Activated CD4-positive, alpha-beta T cell treated with anti-CD3 and anti-CD28 coated beads, Interleukin-2, amount 50 U/mL, for 48 hours (primary cell): ENCODE measurements at regions not wholly inside any gene's neighbourhood (a gene's known extent, or its start where the extent isn't known, plus 50 kb on each side); places are given as distances from the start of the nearest gene placed in this dataset.

Experiments used
- DNase-seq, 2 experiments: peaks; one replicate each; pipeline ENCODE4 v3.0.0-alpha.2; 2020

GRCh38 chr4:136198358-136198757 is 1333.9 kb downstream of the PCDH18 start:
- DNase-seq: no peak

- DNase-seq: no peak
Observed at GRCh38 chr4:136194962-136195361, 1337.3 kb downstream of the PCDH18 start.

- no peak for DNase-seq
Observed at GRCh38 chr4:136186650-136187049, 1345.6 kb downstream of the PCDH18 start.

- DNase-seq: no peak
Observed at GRCh38 chr4:136183513-136183912, 1348.8 kb downstream of the PCDH18 start.

- DNase-seq: no peak
Observed at GRCh38 chr4:136156947-136157346, 1375.3 kb downstream of the PCDH18 start.

- no peak for DNase-seq
Observed at GRCh38 chr4:136150046-136150445, 1382.2 kb downstream of the PCDH18 start.

GRCh38 chr4:136136601-136137000 is 1395.7 kb downstream of the PCDH18 start:
- DNase-seq: no peak

GRCh38 chr4:136124251-136124745 is 1408.0 kb downstream of the PCDH18 start:
- no peak for DNase-seq

- DNase-seq: no peak
Observed at GRCh38 chr4:136121426-136121825, 1410.9 kb downstream of the PCDH18 start.

- DNase-seq: no peak
Observed at GRCh38 chr4:136113921-136114320, 1418.4 kb downstream of the PCDH18 start.

GRCh38 chr4:136112116-136112515 is 1420.2 kb downstream of the PCDH18 start:
- DNase-seq: no peak

GRCh38 chr4:136106753-136107152 is 1425.5 kb downstream of the PCDH18 start:
- DNase-seq: no peak

- no peak for DNase-seq
Observed at GRCh38 chr4:136103616-136104015, 1428.7 kb downstream of the PCDH18 start.

GRCh38 chr4:136097676-136098075 is 1434.6 kb downstream of the PCDH18 start:
- no peak for DNase-seq

- no peak for DNase-seq
Observed at GRCh38 chr4:136088211-136088867, 1444.0 kb downstream of the PCDH18 start.

- no peak for DNase-seq
Observed at GRCh38 chr4:136078976-136079375, 1453.3 kb downstream of the PCDH18 start.

GRCh38 chr4:136056748-136057147 is 1475.5 kb downstream of the PCDH18 start:
- no peak for DNase-seq

GRCh38 chr4:136055360-136055759 is 1476.9 kb downstream of the PCDH18 start:
- no peak for DNase-seq

GRCh38 chr4:136036744-136037143 is 1495.5 kb downstream of the PCDH18 start:
- DNase-seq: no peak

GRCh38 chr4:136032391-136032790 is 1499.9 kb downstream of the PCDH18 start:
- no peak for DNase-seq

GRCh38 chr4:136025540-136025939 is 1506.8 kb downstream of the PCDH18 start:
- no peak for DNase-seq

GRCh38 chr4:136017556-136017955 is 1514.7 kb downstream of the PCDH18 start:
- no peak for DNase-seq

- no peak for DNase-seq
Observed at GRCh38 chr4:136012220-136012619, 1520.1 kb downstream of the PCDH18 start.

- no peak for DNase-seq
Observed at GRCh38 chr4:136009258-136009832, 1522.9 kb downstream of the PCDH18 start.

- no peak for DNase-seq
Observed at GRCh38 chr4:136007991-136008390, 1524.3 kb downstream of the PCDH18 start.
